ENCODE measurements at regions not wholly inside any gene's neighbourhood (a gene's known extent, or its start where the extent isn't known, plus 50 kb on each side); places are given as distances from the start of the nearest gene placed in this dataset.

GRCh38 chr5:51024263-51024662 is 357.8 kb downstream of the PARP8 start:
- no peak for FAIRE-seq
- no peak for DNase-seq (ENCODE audit: low spot score in 2 of 2)

- no peak for FAIRE-seq
Observed at GRCh38 chr5:51027271-51027670, 356.0 kb upstream of the ISL1 start.

GRCh38 chr5:51028394-51028793 is 354.9 kb upstream of the ISL1 start:
- no peak for FAIRE-seq
- DNase-seq (ENCODE audit: low spot score in 2 of 2) = no peak

More at GRCh38 chr5:51027271-51027670, 356.0 kb upstream of the ISL1 start:
- DNase-seq (ENCODE audit: low spot score in 2 of 2) = no peak

GRCh38 chr5:51033215-51033614 is 350.0 kb upstream of the ISL1 start:
- DNase-seq (ENCODE audit: low spot score in 2 of 2) (no peak), FAIRE-seq (no peak)

- DNase-seq (ENCODE audit: low spot score in 2 of 2) = no peak
- no peak for FAIRE-seq
Observed at GRCh38 chr5:51034222-51034901, 348.9 kb upstream of the ISL1 start.

- DNase-seq (ENCODE audit: low spot score in 2 of 2) (no peak), FAIRE-seq (no peak)
Observed at GRCh38 chr5:51039424-51040329, 343.6 kb upstream of the ISL1 start.

GRCh38 chr5:51043745-51044144 is 339.5 kb upstream of the ISL1 start:
- DNase-seq (ENCODE audit: low spot score in 2 of 2) (no peak), FAIRE-seq (no peak)

- DNase-seq (ENCODE audit: low spot score in 2 of 2) (no peak), FAIRE-seq (no peak)
Observed at GRCh38 chr5:51047369-51047768, 335.9 kb upstream of the ISL1 start.

GRCh38 chr5:51053361-51053760 is 329.9 kb upstream of the ISL1 start:
- DNase-seq (ENCODE audit: low spot score in 2 of 2) = no peak
- FAIRE-seq = no peak

GRCh38 chr5:51060953-51061352 is 322.3 kb upstream of the ISL1 start:
- no peak for FAIRE-seq
- no peak for DNase-seq (ENCODE audit: low spot score in 2 of 2)

GRCh38 chr5:51072937-51073336 is 310.3 kb upstream of the ISL1 start:
- no peak for FAIRE-seq

GRCh38 chr5:51082741-51083140 is 300.5 kb upstream of the ISL1 start:
- no peak for DNase-seq (ENCODE audit: low spot score in 2 of 2)
- FAIRE-seq = no peak

More at GRCh38 chr5:51072937-51073336, 310.3 kb upstream of the ISL1 start:
- DNase-seq (ENCODE audit: low spot score in 2 of 2) = no peak

GRCh38 chr5:51091816-51092215 is 291.4 kb upstream of the ISL1 start:
- FAIRE-seq (no peak), DNase-seq (ENCODE audit: low spot score in 2 of 2) (no peak)

- no peak for DNase-seq (ENCODE audit: low spot score in 2 of 2)
- FAIRE-seq = no peak
Observed at GRCh38 chr5:51095486-51095885, 287.8 kb upstream of the ISL1 start.

GRCh38 chr5:51096859-51097258 is 286.4 kb upstream of the ISL1 start:
- FAIRE-seq (no peak), DNase-seq (ENCODE audit: low spot score in 2 of 2) (no peak)

- FAIRE-seq (no peak), DNase-seq (ENCODE audit: low spot score in 2 of 2) (no peak)
Observed at GRCh38 chr5:51099173-51099853, 283.9 kb upstream of the ISL1 start.

- FAIRE-seq = no peak
- DNase-seq (ENCODE audit: low spot score in 2 of 2) = no peak
Observed at GRCh38 chr5:51104556-51104955, 278.7 kb upstream of the ISL1 start.

- FAIRE-seq (no peak), DNase-seq (ENCODE audit: low spot score in 2 of 2) (no peak)
Observed at GRCh38 chr5:51109786-51110410, 273.4 kb upstream of the ISL1 start.

GRCh38 chr5:51131266-51131665 is 252.0 kb upstream of the ISL1 start:
- DNase-seq (ENCODE audit: low spot score in 2 of 2) = no peak
- no peak for FAIRE-seq

GRCh38 chr5:51138164-51138563 is 245.1 kb upstream of the ISL1 start:
- FAIRE-seq = no peak
- no peak for DNase-seq (ENCODE audit: low spot score in 2 of 2)

GRCh38 chr5:51148437-51148836 is 234.8 kb upstream of the ISL1 start:
- DNase-seq (ENCODE audit: low spot score in 2 of 2) (no peak), FAIRE-seq (no peak)

Data from frontal cortex (tissue), 3 donors.